IPS-NIHi7 (cell line): ENCODE measurements at regions not wholly inside any gene's neighbourhood (a gene's known extent, or its start where the extent isn't known, plus 50 kb on each side); places are given as distances from the start of the nearest gene placed in this dataset.

Source experiments
- DNase-seq: peaks from one replicate; pipeline ENCODE4 v3.0.0; 2012; ENCODE audit warnings: mixed read lengths; ENCODE audit errors: extremely low spot score

DNA sequence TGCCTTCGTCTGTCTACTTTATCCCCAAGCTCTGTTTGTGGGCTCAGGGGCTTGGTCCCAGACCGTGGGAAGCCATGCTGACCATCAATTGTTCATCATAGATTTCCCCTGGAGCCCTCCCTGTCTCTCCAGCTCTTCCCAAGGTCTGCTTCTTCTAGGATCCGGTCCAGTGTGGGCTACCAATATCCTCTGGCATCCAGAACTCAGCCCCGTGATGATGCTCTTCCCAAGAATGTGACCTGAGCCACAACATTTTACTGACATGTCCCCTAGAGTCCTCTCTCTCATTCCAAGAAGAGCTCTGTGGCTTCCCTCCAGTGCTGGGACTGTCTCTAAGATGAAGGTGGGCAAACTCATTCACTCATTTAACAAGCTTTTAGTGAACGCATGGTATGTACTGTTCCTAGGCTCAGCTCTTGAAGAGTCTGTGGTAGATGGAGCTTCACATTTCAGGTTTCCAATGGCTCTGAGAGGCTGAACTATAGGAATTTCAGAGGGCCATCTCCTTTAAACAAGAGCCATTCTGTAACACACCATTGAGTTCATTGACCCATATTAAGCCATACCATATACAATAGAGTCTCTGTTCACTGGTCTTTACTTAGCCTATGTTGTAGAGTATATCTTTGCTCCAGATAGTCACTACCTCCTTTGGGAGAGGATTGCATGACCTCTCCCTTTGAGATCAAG, 142.0 kb upstream of the APCDD1 start:
- DNase-seq = no peak

GRCh38 chr18:10313016-10313342, 141.5 kb upstream of the APCDD1 start:
- no peak for DNase-seq

DNA sequence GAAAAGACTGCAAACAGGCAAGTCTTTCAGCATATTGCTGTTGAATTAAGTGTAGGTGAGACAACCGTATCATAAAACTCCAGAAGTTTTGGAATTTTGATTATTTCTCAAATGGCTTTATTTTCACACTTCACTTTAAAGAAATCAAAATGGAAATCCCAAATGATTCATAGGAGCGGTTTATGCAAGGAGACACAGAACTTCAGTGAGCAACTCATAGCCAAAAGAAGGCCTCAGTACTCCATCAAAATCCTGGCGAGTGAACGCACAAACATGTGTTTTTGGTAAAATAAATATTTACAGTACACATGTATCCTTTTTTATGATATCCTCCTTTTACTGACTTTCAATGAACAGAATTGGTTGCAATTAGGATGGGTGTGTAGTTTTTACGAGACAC, 140.4 kb upstream of the APCDD1 start:
- no peak for DNase-seq

- DNase-seq = no peak
These were observed 138.9 kb upstream of the APCDD1 start for GRCh38 chr18:10315522-10315921.

DNA sequence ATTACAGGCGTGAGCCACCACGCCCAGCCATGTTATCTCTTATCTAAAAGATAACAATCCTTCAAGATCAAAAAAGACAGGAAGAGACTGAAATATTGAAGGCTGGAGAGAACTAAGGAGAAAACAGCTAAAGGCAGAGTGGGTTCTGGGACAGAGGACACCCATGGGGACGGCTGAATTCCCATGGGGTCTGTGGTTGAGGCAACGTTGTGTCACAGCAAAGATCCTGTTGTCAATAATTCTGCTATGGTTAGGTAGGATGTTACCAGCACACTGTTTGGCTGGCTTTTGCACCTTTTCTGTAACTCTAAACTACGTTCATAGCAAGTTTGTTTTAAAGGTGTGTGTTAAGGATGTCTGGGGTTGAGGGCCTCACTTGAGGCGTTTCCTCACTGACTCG, 137.7 kb upstream of the APCDD1 start:
- DNase-seq = no peak

DNA sequence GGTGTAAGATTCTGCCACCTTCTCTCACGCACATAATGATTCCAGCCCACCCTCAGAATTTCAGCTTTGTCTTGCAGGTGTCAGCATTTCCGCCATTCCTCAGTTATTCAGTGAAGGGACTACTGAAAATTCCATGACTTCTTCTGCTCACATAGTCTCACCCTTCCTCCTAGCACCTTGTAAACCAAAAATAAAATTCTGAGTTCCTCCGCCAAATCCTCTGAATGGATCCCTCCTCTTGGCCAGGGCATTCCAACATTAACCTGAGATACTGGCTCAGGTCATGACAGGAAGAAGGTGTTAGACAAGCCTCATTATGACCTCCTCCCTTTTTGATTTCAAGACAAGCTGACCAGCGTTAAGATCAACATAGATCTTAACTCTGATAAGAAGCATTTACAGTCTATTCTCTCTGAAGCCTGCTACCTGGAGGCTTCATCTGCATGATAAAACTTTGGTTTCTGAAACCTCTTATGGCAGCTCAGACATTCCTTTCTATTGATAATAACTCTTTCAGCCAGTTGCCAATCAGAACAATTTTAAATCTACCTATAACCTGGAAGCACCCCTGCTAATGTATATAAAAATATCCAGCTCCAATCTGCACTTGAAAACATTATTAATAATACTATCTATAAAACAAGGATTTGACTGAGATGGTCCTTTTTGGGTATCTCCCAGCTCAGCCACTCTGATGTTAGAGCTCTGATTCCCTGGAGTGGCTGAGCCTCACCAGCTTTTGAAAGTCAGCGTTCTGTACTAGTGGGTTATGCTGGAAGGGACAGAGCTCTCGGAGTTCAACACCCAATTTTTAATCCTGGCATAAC, 136.4 kb upstream of the APCDD1 start:
- no peak for DNase-seq

GRCh38 chr18:10318691-10318970, 135.8 kb upstream of the APCDD1 start:
- DNase-seq = peak; percentile 45

GRCh38 chr18:10319026-10319425, 135.4 kb upstream of the APCDD1 start:
- no peak for DNase-seq

- DNase-seq = no peak
These were observed 134.4 kb upstream of the APCDD1 start for GRCh38 chr18:10319914-10320600.

DNA sequence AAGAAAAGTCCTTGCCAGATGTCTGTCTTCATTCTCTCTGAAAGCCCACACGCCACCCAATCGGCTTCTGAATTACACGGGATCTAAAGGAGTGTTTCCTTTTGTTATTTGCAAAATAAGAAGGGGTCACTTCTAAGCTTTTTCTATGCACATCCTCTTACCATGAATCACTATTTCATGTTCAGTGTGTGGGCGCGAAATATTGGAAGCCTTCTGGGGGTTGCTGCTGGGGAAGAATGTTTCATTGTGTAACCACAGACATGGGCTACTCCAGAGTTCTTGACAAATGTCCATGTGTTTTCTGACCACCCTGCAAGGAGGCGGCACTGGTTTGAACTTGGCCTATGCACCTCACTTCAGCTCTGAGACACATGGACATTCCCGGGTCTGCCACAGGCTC, 133.6 kb upstream of the APCDD1 start:
- DNase-seq = no peak

DNA sequence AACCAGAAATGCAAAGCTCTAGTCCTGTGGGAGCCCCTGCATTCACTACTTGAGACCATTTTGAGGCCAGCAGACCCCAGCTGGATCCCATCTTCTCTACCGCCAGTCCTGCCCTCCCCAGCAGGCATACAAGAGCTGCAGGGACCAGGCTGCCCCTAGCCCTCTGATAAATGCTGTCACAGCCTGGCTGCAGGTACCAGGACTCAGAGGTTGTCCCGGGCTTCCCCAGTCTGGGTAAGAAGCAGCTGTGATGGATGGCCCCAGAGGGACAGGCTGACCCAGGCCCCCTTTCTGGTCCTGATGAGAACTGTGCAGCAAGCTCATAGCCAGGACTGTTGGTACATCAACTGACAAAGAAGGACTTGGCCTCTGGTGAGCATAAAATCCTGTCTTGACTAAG, 132.9 kb upstream of the APCDD1 start:
- no peak for DNase-seq

GRCh38 chr18:10322004-10322403, 132.4 kb upstream of the APCDD1 start:
- no peak for DNase-seq

DNA sequence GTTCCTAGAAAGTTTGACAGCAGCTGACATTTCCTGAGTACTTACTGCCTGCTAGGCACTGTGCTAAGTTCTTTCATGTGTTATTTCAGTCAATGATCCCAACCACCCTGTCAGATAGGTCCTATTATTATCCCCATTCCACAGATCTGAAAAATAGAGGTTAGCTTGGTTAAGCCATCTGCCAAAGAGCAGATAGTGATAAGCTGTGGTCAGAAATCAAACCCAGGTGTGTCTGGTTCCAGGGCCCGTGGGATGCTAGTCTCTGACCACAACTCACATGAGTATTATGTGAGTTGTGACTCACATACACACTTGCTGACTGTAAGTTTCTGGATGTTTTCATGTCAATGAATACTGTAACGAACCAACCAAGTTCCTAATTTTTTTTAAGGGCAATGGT, 132.0 kb upstream of the APCDD1 start:
- DNase-seq = no peak

DNA sequence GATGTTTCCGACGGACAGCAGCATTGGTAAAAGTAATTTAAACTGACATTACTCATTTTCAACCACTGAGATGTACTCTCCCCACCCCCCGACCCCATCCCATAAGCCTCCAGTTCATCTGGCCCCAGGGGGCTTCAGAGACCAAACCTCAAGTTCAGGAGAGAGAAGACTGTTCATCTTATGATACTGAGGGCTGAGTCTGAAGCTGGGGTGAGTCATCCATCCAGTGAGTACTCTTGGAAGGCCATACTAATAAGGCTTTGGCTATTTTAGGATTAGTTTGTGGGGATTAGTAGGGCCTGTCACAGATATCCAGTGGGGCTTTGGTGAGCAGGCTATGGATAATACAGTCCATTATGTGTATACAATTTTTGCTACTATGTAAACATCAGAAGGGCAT, 125.3 kb upstream of the APCDD1 start:
- no peak for DNase-seq

DNA sequence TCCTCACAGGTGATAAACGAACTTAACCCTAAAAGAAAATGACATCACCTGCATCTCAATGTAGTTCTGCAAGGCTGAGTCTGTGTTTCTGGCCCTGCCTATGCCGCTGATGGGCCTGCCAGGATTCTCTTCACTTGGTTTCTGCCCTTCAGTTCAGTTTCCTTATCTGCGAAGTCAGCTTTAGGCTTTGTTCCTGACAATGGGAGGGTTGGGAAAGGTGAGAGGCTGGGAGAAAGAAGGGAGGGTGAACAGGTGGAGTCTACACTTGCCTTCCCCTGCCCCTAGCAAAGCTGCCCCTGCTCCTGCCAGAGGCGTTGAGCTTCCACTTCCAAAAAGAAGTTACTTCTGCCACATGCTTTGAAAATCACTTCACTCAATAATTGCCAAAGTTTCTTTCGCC, 124.0 kb upstream of the APCDD1 start:
- peak; percentile 27 for DNase-seq

DNA sequence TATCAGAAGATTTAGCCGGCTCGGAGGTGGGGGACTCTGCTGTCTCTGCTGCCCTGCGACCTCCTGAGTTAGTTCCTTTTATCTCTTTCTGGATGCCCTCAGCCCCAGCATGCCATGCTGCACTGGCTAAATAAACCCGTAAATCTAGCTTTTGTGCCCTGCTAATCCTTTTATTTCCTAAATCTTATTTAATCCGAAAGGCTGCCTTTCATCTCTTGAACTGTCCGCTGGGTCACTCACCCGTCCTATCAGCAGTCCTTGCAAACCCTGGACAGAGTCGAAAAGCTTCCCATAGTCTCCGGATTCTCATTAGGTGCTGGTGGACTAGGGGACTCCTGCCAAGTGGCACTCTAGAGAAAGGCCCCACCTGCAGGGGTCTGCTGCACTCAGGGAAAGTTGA, 122.0 kb upstream of the APCDD1 start:
- DNase-seq = no peak

GRCh38 chr18:10336749-10337350, 117.6 kb upstream of the APCDD1 start:
- DNase-seq = no peak

DNA sequence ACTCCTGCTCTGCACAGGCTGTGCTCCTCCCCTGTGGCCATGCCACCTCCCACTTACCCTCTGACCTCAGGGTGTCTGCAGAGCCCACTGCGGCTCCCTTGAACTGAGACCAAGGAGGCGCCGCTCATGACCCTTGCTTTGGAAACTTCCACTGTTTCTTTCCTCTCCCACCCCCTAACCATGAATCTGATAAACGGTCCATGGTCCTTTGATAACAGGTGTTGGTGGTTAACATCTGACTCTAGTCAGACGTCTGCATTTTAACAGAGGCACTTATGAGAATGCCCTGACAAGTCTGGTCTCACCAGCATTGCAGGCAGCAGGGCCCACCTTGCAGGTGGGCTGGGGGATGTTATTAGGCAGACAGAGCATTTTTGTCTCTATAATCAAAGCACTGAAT, 113.6 kb upstream of the APCDD1 start:
- no peak for DNase-seq

- DNase-seq = no peak
These were observed 110.7 kb upstream of the APCDD1 start for GRCh38 chr18:10343778-10344177.

GRCh38 chr18:10346749-10347415, 107.6 kb upstream of the APCDD1 start:
- DNase-seq = no peak

- DNase-seq = no peak
These were observed 104.9 kb upstream of the APCDD1 start for GRCh38 chr18:10349561-10349960.

DNA sequence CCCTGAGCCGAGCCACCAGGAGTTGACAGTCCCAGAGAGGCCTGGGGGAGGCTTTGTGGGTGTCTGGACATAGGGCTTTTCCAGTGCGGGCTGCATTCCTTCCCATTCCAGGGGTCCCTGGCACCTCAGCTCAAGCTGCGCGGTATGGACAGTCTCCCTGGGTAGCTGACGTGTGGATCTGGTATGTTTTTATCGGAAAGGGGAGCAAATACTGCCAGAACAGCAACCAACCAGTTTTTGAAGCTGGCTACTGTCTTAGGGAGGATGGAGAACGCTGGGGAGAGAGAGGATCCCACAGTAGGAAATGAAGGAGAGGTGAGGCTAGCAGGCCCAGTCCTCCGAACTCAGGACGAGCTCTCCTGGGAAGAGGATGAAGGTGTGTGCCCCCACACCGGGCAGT, 103.8 kb upstream of the APCDD1 start:
- DNase-seq = no peak
